ENCODE measurements at regions not wholly inside any gene's neighbourhood (a gene's known extent, or its start where the extent isn't known, plus 50 kb on each side); places are given as distances from the start of the nearest gene placed in this dataset.

DNA sequence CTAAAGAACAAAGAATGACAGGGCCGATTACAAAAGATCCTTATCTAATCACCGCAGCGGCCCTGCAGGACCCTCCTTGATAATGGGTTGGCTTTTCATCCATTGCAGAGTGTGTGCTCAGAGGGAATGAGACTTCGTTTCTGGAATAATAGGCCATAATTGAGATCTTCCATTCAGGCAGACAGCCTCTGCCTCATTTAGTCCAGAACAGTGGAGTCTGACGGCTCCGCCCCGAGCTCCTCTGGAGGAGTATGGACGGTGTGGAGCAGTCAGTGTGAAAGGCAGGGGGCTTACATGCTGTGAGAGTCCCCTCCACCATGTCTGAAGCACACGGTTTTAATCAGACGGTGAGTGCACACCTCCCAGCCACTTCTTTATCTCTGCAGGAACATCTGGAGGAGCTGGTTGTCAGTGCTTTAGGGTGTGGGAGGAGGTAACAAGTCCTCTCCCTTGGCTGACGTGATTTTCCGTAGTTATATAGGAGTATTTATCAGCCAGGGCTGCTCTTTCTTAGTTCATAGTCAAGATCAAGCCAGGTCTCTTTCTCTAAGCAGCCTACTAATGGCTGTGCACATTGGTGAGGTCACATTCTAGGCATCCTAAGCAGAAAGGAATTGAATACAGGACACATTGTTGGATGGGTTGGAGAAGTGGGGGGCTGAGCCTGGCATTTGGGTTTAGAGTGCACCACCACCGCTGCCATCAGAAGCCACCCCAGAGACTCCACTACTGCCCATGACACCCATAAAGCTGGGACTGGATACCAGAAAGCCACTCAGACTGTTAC, 1477.9 kb downstream of the TBC1D22A start:
- Histone ChIP-seq H3K4me1 (ENCODE audit: insufficient read depth, low read length, poor library complexity, severe bottlenecking) (peaks cover 46% of the 10 kb centered on the region), H3K9ac (ENCODE audit: low read depth, low read length, poor library complexity, severe bottlenecking) (no peak overlapping the region), H3K27me3 (ENCODE audit: insufficient read depth, low read length, poor library complexity, severe bottlenecking) (no peaks in the 10 kb centered on the region), H4K20me1 (ENCODE audit: insufficient read depth, low read length, poor library complexity, severe bottlenecking) (no peaks in the 10 kb centered on the region), H3K4me3 (ENCODE audit: low read length, poor library complexity, severe bottlenecking) (no peak overlapping the region), H3K79me2 (ENCODE audit: insufficient read depth, low read length) (no peaks in the 10 kb centered on the region), H3K4me2 (ENCODE audit: low read depth, low read length, poor library complexity, severe bottlenecking) (no peak overlapping the region), H3K9me3 (ENCODE audit: insufficient read depth, low read depth, low read length) (no peaks in the 10 kb centered on the region), H3F3A (ENCODE audit: low read depth) (no peaks in the 10 kb centered on the region), H3K36me3 (ENCODE audit: insufficient read depth, low read length) (no peaks in the 10 kb centered on the region), H2AFZ (ENCODE audit: low read length) (no peak overlapping the region), H3K9me2 (replicated peaks; ENCODE audit: low read depth, low read length) (no peaks in the 10 kb centered on the region)
- TF ChIP-seq, protein P1, sequence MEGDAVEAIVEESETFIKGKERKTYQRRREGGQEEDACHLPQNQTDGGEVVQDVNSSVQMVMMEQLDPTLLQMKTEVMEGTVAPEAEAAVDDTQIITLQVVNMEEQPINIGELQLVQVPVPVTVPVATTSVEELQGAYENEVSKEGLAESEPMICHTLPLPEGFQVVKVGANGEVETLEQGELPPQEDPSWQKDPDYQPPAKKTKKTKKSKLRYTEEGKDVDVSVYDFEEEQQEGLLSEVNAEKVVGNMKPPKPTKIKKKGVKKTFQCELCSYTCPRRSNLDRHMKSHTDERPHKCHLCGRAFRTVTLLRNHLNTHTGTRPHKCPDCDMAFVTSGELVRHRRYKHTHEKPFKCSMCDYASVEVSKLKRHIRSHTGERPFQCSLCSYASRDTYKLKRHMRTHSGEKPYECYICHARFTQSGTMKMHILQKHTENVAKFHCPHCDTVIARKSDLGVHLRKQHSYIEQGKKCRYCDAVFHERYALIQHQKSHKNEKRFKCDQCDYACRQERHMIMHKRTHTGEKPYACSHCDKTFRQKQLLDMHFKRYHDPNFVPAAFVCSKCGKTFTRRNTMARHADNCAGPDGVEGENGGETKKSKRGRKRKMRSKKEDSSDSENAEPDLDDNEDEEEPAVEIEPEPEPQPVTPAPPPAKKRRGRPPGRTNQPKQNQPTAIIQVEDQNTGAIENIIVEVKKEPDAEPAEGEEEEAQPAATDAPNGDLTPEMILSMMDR (conservative IDR thresholded peaks at IDR 0.05; ENCODE audit: low read length) = no peak
- TF ChIP-seq EZH2phosphoT487 (IDR thresholded peaks at IDR 0.05; ENCODE audit: borderline replicate concordance) = no peak

DNA sequence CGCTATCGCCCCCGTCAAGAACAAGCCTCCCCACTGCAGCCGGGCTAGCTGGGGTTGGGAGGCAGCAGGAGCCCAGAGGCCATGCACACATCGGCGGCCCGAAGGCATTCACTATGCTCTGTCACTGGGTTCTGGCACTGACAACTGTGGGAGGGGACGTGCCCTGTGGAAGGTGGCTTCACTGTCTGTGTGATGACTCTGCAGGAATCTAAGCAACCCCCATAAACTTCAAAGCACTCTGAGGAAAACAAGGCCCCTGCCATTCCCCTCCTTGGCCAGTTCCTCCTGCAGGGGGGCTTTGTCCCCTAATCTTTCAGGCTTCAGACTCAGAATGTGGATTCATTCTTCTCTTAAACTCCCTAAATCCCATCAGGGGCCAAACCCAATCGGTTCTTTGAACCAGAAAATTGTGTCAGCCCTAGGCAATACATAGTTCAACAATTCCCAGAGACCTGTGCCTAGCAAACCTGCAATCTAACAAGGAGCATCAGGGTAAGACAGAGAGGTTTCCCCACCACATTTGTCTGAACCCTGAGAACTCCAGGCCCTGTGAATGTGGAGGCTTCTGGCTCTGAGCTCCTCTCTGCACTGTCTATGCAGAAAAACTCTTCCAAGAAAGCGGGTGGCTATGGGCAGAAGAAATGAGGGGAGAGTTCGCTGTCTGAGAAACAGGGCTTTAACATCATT, 1477.2 kb downstream of the TBC1D22A start:
- Histone ChIP-seq H3K9ac (ENCODE audit: low read depth, low read length, poor library complexity, severe bottlenecking) (no peak overlapping the region), H2AFZ (ENCODE audit: low read length) (no peak overlapping the region), H3K4me2 (ENCODE audit: low read depth, low read length, poor library complexity, severe bottlenecking) (no peak overlapping the region), H3K9me3 (ENCODE audit: insufficient read depth, low read depth, low read length) (no peaks in the 10 kb centered on the region), H3K4me3 (ENCODE audit: low read length, poor library complexity, severe bottlenecking) (no peak overlapping the region), H3K9me2 (replicated peaks; ENCODE audit: low read depth, low read length) (no peaks in the 10 kb centered on the region), H3K4me1 (ENCODE audit: insufficient read depth, low read length, poor library complexity, severe bottlenecking) (peaks cover 41% of the 10 kb centered on the region), H3K36me3 (ENCODE audit: insufficient read depth, low read length) (no peaks in the 10 kb centered on the region), H3F3A (ENCODE audit: low read depth) (no peaks in the 10 kb centered on the region), H3K27me3 (ENCODE audit: insufficient read depth, low read length, poor library complexity, severe bottlenecking) (no peaks in the 10 kb centered on the region), H3K79me2 (ENCODE audit: insufficient read depth, low read length) (no peaks in the 10 kb centered on the region), H4K20me1 (ENCODE audit: insufficient read depth, low read length, poor library complexity, severe bottlenecking) (no peaks in the 10 kb centered on the region)
- no peak for TF ChIP-seq EZH2phosphoT487 (IDR thresholded peaks at IDR 0.05; ENCODE audit: borderline replicate concordance)
- TF ChIP-seq, protein P1 (conservative IDR thresholded peaks at IDR 0.05; ENCODE audit: low read length) = no peak

DNA sequence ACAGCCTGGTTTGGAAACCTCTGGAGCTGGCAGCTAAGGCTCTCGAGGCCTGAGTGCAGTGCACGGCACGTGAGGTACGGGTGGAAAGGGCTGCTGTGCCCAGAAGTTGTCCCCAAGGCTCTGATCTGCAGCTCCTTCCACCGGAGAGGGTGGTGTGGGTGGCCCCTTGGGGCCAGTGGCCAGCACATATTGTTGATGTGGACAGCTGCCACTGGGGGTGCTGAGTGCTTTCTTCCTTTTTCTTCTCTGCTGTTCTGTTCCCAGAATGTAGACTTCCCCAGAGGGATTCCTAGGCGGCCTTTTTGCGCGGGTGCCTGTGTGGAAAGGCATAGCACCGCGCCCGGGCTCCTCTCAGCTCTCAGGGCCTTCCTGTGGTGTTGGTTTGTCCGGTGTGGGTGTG, 1476.5 kb downstream of the TBC1D22A start:
- H3K27me3 ChIP-seq (ENCODE audit: insufficient read depth, low read length, poor library complexity, severe bottlenecking) = no peaks in the 10 kb centered on the region
- no peak for TF ChIP-seq EZH2phosphoT487 (IDR thresholded peaks at IDR 0.05; ENCODE audit: borderline replicate concordance)
- TF ChIP-seq, protein P1 (conservative IDR thresholded peaks at IDR 0.05; ENCODE audit: low read length) = no peak
- H3K9ac ChIP-seq (ENCODE audit: low read depth, low read length, poor library complexity, severe bottlenecking) = no peak overlapping the region
- no peak overlapping the region for H3K4me3 ChIP-seq (ENCODE audit: low read length, poor library complexity, severe bottlenecking)
- H3K4me1 ChIP-seq (ENCODE audit: insufficient read depth, low read length, poor library complexity, severe bottlenecking) = peaks cover 40% of the 10 kb centered on the region
- H3K9me3 ChIP-seq (ENCODE audit: insufficient read depth, low read depth, low read length) = no peaks in the 10 kb centered on the region
- H3K9me2 ChIP-seq (replicated peaks; ENCODE audit: low read depth, low read length) = no peaks in the 10 kb centered on the region
- no peak overlapping the region for H3K4me2 ChIP-seq (ENCODE audit: low read depth, low read length, poor library complexity, severe bottlenecking)
- H3K79me2 ChIP-seq (ENCODE audit: insufficient read depth, low read length) = no peaks in the 10 kb centered on the region
- no peak overlapping the region for H2AFZ ChIP-seq (ENCODE audit: low read length)
- H4K20me1 ChIP-seq (ENCODE audit: insufficient read depth, low read length, poor library complexity, severe bottlenecking) = no peaks in the 10 kb centered on the region
- H3F3A ChIP-seq (ENCODE audit: low read depth) = no peaks in the 10 kb centered on the region
- H3K36me3 ChIP-seq (ENCODE audit: insufficient read depth, low read length) = no peaks in the 10 kb centered on the region
